ENCODE measurements at regions not wholly inside any gene's neighbourhood (a gene's known extent, or its start where the extent isn't known, plus 50 kb on each side); places are given as distances from the start of the nearest gene placed in this dataset.

GRCh38 chr5:62686692-62687091 is 108.1 kb downstream of the LRRC70 start:
- TF ChIP-seq CTCF (IDR thresholded peaks at IDR 0.05; ENCODE audit: unreplicated experiment) = no peak
- no peak overlapping the region for H3K27ac Mint-ChIP-seq (ENCODE audit: unreplicated experiment)

GRCh38 chr5:62685221-62685620 is 106.6 kb downstream of the LRRC70 start:
- Mint-ChIP-seq H3K36me3 (ENCODE audit: insufficient read depth, unreplicated experiment) (no peaks in the 10 kb centered on the region), H3K4me3 (ENCODE audit: low read depth, unreplicated experiment) (no peak overlapping the region), H3K4me1 (ENCODE audit: low read depth, unreplicated experiment) (no peaks in the 10 kb centered on the region), H3K27me3 (ENCODE audit: unreplicated experiment) (no peaks in the 10 kb centered on the region), H3K27ac (ENCODE audit: unreplicated experiment) (no peak overlapping the region), H3K9me3 (ENCODE audit: low read depth, unreplicated experiment) (no peaks in the 10 kb centered on the region)
- DNase-seq = no peak
- no peak for TF ChIP-seq CTCF (IDR thresholded peaks at IDR 0.05; ENCODE audit: unreplicated experiment)
- intact Hi-C loops (cut with micrococcal nuclease; ENCODE audit: unreplicated experiment) = no loop called here
- no TSS peak for BruUV-seq (replicated peaks)
- CTCF ChIA-PET = no interaction called here

More at GRCh38 chr5:62686692-62687091, 108.1 kb downstream of the LRRC70 start:
- CTCF ChIA-PET = no interaction called here
- H3K4me3 Mint-ChIP-seq (ENCODE audit: low read depth, unreplicated experiment) = no peak overlapping the region
- H3K4me1 Mint-ChIP-seq (ENCODE audit: low read depth, unreplicated experiment) = no peaks in the 10 kb centered on the region
- intact Hi-C loops (cut with micrococcal nuclease; ENCODE audit: unreplicated experiment) = no loop called here
- no peaks in the 10 kb centered on the region for H3K9me3 Mint-ChIP-seq (ENCODE audit: low read depth, unreplicated experiment)
- BruUV-seq (replicated peaks) = no TSS peak
- H3K36me3 Mint-ChIP-seq (ENCODE audit: insufficient read depth, unreplicated experiment) = no peaks in the 10 kb centered on the region
- no peak for DNase-seq
- H3K27me3 Mint-ChIP-seq (ENCODE audit: unreplicated experiment) = no peaks in the 10 kb centered on the region

- Mint-ChIP-seq H3K36me3 (ENCODE audit: insufficient read depth, unreplicated experiment) (no peaks in the 10 kb centered on the region), H3K27ac (ENCODE audit: unreplicated experiment) (no peak overlapping the region), H3K4me1 (ENCODE audit: low read depth, unreplicated experiment) (no peaks in the 10 kb centered on the region), H3K4me3 (ENCODE audit: low read depth, unreplicated experiment) (no peak overlapping the region), H3K27me3 (ENCODE audit: unreplicated experiment) (no peaks in the 10 kb centered on the region), H3K9me3 (ENCODE audit: low read depth, unreplicated experiment) (peaks cover 4% of the 10 kb centered on the region)
- TF ChIP-seq CTCF (IDR thresholded peaks at IDR 0.05; ENCODE audit: unreplicated experiment) = no peak
- DNase-seq = no peak
- intact Hi-C loops (cut with micrococcal nuclease; ENCODE audit: unreplicated experiment) = no loop called here
- CTCF ChIA-PET = no interaction called here
- BruUV-seq (replicated peaks) = no TSS peak
These were observed 105.7 kb downstream of the LRRC70 start for GRCh38 chr5:62684310-62684709.

- Mint-ChIP-seq H3K4me1 (ENCODE audit: low read depth, unreplicated experiment) (no peaks in the 10 kb centered on the region), H3K9me3 (ENCODE audit: low read depth, unreplicated experiment) (peaks cover 8% of the 10 kb centered on the region), H3K36me3 (ENCODE audit: insufficient read depth, unreplicated experiment) (no peaks in the 10 kb centered on the region), H3K27ac (ENCODE audit: unreplicated experiment) (no peak overlapping the region), H3K27me3 (ENCODE audit: unreplicated experiment) (no peaks in the 10 kb centered on the region), H3K4me3 (ENCODE audit: low read depth, unreplicated experiment) (no peak overlapping the region)
- DNase-seq = no peak
- CTCF ChIA-PET = no interaction called here
- intact Hi-C loops (cut with micrococcal nuclease; ENCODE audit: unreplicated experiment) = no loop called here
- no peak for TF ChIP-seq CTCF (IDR thresholded peaks at IDR 0.05; ENCODE audit: unreplicated experiment)
- BruUV-seq (replicated peaks) = no TSS peak
These were observed 103.4 kb downstream of the LRRC70 start for GRCh38 chr5:62682059-62682458.

Data from Calu3 (cell line).